WERI-Rb-1 (cell line): ENCODE measurements at regions not wholly inside any gene's neighbourhood (a gene's known extent, or its start where the extent isn't known, plus 50 kb on each side); places are given as distances from the start of the nearest gene placed in this dataset.

Experiments used
- DNase-seq: peaks from one replicate; pipeline ENCODE4 v3.0.0-alpha.2; 2020
- H3K27ac ChIP-seq: fragments of 250-450 bp; sonication (Bioruptor Pico); 2 replicates; pipeline ENCODE4 v1.5.1; 2020; ENCODE audit warnings: mild to moderate bottlenecking, moderate library complexity
- H3K27me3 ChIP-seq: fragments of 250-450 bp; sonication (Bioruptor Pico); 2 replicates; pipeline ENCODE4 v1.5.1; 2021; ENCODE audit warnings: mild to moderate bottlenecking, low read depth, moderate library complexity; ENCODE audit not compliant: insufficient read depth, severe bottlenecking
- H3K36me3 ChIP-seq: fragments of 250-450 bp; sonication (Bioruptor Pico); 2 replicates; pipeline ENCODE4 v1.5.1; 2020; ENCODE audit warnings: mild to moderate bottlenecking, moderate library complexity
- H3K4me3 ChIP-seq: 2 replicates; pipeline ENCODE4 v1.5.1; 2011; ENCODE audit warnings: low read depth, mild to moderate bottlenecking, control low read depth, low read length
- H3K9me3 ChIP-seq: fragments of 250-450 bp; sonication (Bioruptor Pico); 2 replicates; pipeline ENCODE4 v1.5.1; 2021; ENCODE audit warnings: mild to moderate bottlenecking, moderate library complexity; ENCODE audit not compliant: severe bottlenecking
- CTCF ChIP-seq: IDR thresholded peaks from 2 replicates; pipeline ENCODE4 v1.5.1; 2011; ENCODE audit warnings: low read depth, mild to moderate bottlenecking, control low read depth, inconsistent platforms, low read length

DNA sequence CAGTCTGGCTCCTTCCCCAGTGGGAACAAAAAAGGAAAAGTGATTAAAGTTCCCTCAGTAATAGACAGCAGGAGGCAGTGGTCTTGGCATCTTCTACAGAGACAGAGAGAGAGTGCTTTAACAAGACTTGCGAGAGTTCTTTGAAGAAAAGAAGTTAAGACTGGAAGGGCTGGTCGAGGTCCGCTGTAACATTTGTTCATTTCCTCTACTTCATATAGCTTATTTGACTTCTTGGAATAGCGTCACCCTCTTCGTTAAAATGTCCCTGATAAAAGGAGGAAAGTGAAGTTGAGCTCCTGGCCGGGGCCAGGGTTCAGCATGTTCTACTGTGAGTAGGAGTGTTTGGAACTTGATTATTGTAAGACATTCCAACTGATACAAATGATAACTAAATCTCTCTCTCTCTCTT is 179.8 kb downstream of the SLIT2 start:
- Histone ChIP-seq H3K36me3 (no peaks in the 10 kb centered on the region), H3K27ac (no peak overlapping the region), H3K4me3 (no peak overlapping the region), H3K27me3 (no peaks in the 10 kb centered on the region), H3K9me3 (no peaks in the 10 kb centered on the region)
- DNase-seq = no peak
- TF ChIP-seq CTCF = no peak

DNA sequence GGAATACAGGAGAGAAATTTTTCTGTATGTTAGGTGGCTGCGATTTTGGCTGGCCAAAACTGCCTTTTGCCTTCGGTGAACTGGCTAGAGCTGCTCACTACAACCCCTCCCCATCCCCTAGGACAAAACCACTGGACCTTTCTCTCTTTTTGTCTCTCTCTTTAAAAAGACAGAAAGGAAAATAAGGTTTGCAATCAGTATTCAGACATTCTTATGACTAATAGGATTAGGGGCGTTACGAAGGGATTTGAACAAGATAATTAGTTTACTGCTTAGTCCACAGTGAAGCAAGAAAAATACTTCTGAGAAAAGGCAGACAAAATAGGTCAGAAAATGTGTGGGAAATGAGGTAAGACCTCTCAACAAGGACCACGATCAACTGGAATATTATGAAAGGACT is 180.4 kb downstream of the SLIT2 start:
- DNase-seq = no peak
- no peak overlapping the region for H3K4me3 ChIP-seq
- no peak for TF ChIP-seq CTCF

DNA sequence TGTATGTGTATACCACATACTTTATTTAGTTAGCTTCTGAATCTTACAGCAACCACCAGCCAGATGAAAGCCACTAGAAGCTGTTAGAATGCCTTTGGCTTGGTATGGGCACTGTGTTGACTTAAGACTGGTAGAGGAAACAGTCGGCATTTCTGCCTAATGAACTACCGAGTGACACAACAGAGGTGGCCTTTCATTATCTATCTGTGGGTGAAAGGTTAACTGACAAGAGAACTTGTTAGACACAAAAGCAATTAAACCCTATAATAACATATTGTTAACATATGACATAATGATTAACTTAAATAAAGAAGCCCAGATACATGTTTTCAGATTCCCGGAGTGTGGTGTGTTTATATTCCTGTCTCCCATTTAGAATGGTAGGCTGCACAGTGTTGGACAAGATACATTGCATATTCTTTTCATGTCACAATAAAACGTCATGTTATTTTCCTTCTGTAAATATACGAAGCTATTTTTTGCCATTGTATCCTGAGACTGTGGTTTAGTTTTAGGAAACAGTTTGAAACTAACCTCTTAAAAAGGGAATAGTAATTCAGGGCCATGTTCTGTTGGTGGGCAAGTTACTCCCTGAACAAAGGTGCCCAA is 181.5 kb downstream of the SLIT2 start:
- Histone ChIP-seq H3K4me3 (no peak overlapping the region), H3K9me3 (no peaks in the 10 kb centered on the region), H3K27ac (no peak overlapping the region), H3K27me3 (no peaks in the 10 kb centered on the region), H3K36me3 (no peaks in the 10 kb centered on the region)
- TF ChIP-seq CTCF = no peak
- no peak for DNase-seq

More for the DNA sequence above, 180.4 kb downstream of the SLIT2 start:
- H3K27ac ChIP-seq = no peak overlapping the region
- H3K36me3 ChIP-seq = no peaks in the 10 kb centered on the region
- H3K9me3 ChIP-seq = no peaks in the 10 kb centered on the region
- no peaks in the 10 kb centered on the region for H3K27me3 ChIP-seq

- no peak overlapping the region for H3K27ac ChIP-seq
- no peaks in the 10 kb centered on the region for H3K36me3 ChIP-seq
- no peak for TF ChIP-seq CTCF
- H3K4me3 ChIP-seq = no peak overlapping the region
- no peaks in the 10 kb centered on the region for H3K9me3 ChIP-seq
- DNase-seq = no peak
- no peaks in the 10 kb centered on the region for H3K27me3 ChIP-seq
These were observed 188.5 kb downstream of the SLIT2 start for GRCh38 chr4:20440170-20440569.

DNA sequence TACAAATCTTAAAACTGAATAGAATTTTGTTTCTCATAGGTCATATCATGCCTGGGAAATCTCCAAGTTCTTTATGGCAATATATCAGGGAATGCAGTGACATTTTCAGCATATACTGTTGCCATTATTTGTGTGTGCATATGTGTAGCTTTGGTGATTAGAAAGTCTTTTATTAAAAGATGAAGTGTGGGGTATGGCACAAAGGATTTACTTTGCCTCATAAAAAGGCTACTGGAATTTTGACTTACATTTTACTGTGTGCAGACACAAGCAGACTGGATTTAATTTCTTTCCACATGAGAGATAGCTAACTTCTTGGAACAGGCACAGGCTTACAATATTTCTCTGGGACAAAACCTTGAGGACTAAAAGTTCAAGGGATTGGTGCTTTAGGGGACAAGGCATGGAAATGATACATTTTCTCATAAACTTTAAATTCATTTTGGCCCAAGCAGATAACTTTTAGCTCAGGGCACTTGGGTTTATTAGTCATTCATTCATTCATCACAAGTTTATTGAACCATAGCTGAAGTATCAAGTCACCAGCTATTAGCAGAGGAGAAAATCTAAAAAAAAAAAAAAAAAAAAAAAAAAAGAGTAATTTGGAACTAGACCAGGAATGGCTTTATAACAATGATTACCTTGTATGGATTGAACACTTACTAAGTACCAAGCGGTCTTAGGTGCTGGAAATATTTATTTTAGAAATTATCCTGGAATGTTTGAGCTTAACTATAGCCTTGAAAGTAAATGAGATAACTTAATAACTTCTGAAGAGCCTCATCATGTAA is 191.5 kb downstream of the SLIT2 start:
- Histone ChIP-seq H3K27me3 (no peaks in the 10 kb centered on the region), H3K4me3 (no peak overlapping the region), H3K36me3 (no peaks in the 10 kb centered on the region), H3K9me3 (no peaks in the 10 kb centered on the region), H3K27ac (no peak overlapping the region)
- no peak for TF ChIP-seq CTCF
- no peak for DNase-seq
